HEK293T (cell line): ENCODE measurements at regions not wholly inside any gene's neighbourhood (a gene's known extent, or its start where the extent isn't known, plus 50 kb on each side); places are given as distances from the start of the nearest gene placed in this dataset.

ENCODE experiments used
- ARNT ChIP-seq: fragments of 450-650 bp; IDR thresholded peaks from 2 replicates; pipeline ENCODE4 v1.6.1; 2017; ENCODE audit warnings: mild to moderate bottlenecking
- BHLHE40 ChIP-seq: fragments of 450-650 bp; IDR thresholded peaks from 2 replicates; pipeline ENCODE4 v1.6.1; 2016; ENCODE audit warnings: mild to moderate bottlenecking, moderate library complexity, borderline replicate concordance
- ELF4 ChIP-seq: fragments of 450-650 bp; IDR thresholded peaks from 2 replicates; pipeline ENCODE4 v1.6.1; 2017; ENCODE audit warnings: antibody characterized with exemption
- FOXA1 ChIP-seq: fragments of 450-650 bp; IDR thresholded peaks from 2 replicates; pipeline ENCODE4 v1.6.1; 2016; ENCODE audit warnings: mild to moderate bottlenecking
- FOXK2 ChIP-seq: fragments of 450-650 bp; IDR thresholded peaks from 2 replicates; pipeline ENCODE4 v1.6.1; 2016; ENCODE audit warnings: mild to moderate bottlenecking
- HDGF ChIP-seq: fragments of 450-650 bp; IDR thresholded peaks from 2 replicates; pipeline ENCODE4 v1.6.1; 2017; ENCODE audit warnings: antibody characterized with exemption, borderline replicate concordance
- L3MBTL2 ChIP-seq: fragments of 450-650 bp; conservative IDR thresholded peaks from 2 replicates; pipeline ENCODE4 v1.6.1; 2016; ENCODE audit warnings: mild to moderate bottlenecking
- SP1 ChIP-seq: fragments of 450-650 bp; IDR thresholded peaks from 2 replicates; pipeline ENCODE4 v1.6.1; 2017
- SUZ12 ChIP-seq: fragments of 450-650 bp; IDR thresholded peaks from 2 replicates; pipeline ENCODE4 v1.6.1; 2016; ENCODE audit warnings: mild to moderate bottlenecking
- TARDBP ChIP-seq: fragments of 450-650 bp; IDR thresholded peaks from 2 replicates; pipeline ENCODE4 v1.6.1; 2016

GRCh38 chr1:59043796-59044195 lies 253.1 kb upstream of the FGGY start:
- no peak for TF ChIP-seq FOXA1
- TF ChIP-seq SP1: no peak
- no peak for TF ChIP-seq HDGF
- TF ChIP-seq BHLHE40: no peak
- no peak for TF ChIP-seq TARDBP
- no peak for TF ChIP-seq ELF4
- no peak for TF ChIP-seq ARNT
- TF ChIP-seq SUZ12: no peak
- TF ChIP-seq FOXK2: no peak
- no peak for TF ChIP-seq L3MBTL2
